Astrocyte of the cerebellum (primary cell): ENCODE measurements at regions not wholly inside any gene's neighbourhood (a gene's known extent, or its start where the extent isn't known, plus 50 kb on each side); places are given as distances from the start of the nearest gene placed in this dataset.

Experiments used
- DNase-seq: peaks from one replicate; pipeline ENCODE4 v3.0.0-alpha.2; 2011; ENCODE audit warnings: low read depth
- H3K4me3 ChIP-seq: 2 replicates; pipeline ENCODE4 v1.5.1; 2011; ENCODE audit warnings: mild to moderate bottlenecking, low read depth, low read length, moderate library complexity
- in situ Hi-C: cut with HindIII; loops from 2 replicates; pipeline ENCODE4 v1.10.0; 2017; ENCODE audit warnings: low sequenced_read_pairs
- TF ChIP-seq, protein P1 (sequence below): IDR thresholded peaks from 2 replicates; pipeline ENCODE4 v1.5.1; 2012; ENCODE audit warnings: low read length, low read depth, moderate library complexity, mild to moderate bottlenecking; ENCODE audit errors: missing control alignments

DNA sequence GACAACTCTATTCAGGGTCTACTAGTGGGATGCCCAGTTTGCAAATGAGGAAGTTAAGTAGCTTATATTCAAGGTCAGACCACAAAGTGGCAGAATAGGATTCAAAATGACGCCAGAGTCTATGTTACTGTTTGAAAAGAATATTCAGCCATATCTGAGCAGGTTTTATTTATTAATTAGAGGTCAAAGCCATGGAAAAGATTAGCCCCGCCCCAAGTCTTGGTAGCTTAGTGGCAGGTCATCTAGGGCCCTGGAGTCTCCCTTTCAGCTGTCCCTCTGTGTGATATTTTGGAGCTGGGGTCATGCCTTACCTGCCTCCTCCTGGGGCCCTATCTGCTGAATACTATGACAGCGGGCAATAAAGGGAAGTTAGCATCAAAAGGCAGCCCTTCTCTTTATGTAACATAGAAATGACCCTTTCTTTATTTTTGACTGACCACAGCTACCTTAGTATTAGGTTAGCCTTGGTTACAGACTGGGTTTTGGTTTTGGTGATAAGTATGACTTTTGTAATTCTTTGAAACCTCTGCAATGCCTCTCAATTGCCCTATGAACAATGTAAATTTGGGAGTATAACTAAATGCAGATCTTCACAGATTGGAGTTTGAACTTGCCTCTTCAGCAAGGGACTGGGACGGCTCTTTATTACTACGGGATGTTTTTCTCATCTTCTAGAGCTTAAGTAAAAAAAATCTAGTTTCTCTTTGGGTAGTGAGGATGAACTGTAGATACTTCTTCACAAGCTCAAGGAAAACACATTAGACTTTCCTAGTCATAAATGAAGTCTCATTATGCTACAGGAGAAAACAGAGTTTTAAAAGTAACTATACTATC lies 153.0 kb upstream of the ITGA4 start:
- TF ChIP-seq, protein P1, sequence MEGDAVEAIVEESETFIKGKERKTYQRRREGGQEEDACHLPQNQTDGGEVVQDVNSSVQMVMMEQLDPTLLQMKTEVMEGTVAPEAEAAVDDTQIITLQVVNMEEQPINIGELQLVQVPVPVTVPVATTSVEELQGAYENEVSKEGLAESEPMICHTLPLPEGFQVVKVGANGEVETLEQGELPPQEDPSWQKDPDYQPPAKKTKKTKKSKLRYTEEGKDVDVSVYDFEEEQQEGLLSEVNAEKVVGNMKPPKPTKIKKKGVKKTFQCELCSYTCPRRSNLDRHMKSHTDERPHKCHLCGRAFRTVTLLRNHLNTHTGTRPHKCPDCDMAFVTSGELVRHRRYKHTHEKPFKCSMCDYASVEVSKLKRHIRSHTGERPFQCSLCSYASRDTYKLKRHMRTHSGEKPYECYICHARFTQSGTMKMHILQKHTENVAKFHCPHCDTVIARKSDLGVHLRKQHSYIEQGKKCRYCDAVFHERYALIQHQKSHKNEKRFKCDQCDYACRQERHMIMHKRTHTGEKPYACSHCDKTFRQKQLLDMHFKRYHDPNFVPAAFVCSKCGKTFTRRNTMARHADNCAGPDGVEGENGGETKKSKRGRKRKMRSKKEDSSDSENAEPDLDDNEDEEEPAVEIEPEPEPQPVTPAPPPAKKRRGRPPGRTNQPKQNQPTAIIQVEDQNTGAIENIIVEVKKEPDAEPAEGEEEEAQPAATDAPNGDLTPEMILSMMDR, result no peak
- no peak for DNase-seq
- no peak overlapping the region for H3K4me3 ChIP-seq
- in situ Hi-C loops, result no loop called here

DNA sequence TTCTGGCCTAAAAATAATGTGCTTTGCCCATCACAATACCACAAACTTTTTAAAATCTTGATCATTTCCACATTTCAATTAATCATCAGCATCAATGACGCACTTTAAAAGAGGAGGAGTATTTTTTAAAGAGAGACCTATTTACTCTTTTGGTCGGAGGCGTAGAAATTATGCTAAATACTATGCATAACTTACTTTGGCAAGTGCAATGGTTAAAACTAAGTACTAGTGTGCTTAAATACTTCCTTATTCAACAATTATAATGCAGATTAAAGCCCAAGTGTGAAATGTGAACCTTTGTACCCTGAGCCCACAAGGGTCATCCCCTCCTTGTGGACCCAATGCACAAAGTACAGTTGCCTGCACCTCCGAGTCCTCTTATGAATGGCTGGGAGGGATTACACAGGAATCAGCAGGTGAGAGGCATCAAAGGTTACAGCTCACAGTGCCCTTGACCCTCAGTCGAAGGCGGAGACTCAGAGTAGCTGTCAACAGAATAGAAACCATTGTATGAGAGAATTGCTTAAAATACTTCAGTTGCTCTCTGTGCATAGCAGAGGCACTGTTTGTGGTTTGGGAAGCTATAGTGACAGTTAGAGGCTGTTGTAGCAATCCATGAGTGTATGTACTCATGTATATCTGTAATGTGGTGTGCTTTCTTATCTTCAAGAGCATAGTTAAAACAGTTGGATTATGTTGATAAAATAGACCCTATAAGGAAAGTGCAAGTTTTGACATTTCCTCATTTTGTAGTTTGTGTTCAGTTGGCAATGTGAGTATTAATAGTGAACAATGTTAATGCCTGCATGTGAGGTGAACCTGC lies 151.7 kb upstream of the ITGA4 start:
- DNase-seq, result no peak
- no peak overlapping the region for H3K4me3 ChIP-seq
- TF ChIP-seq, protein P1, result no peak
- in situ Hi-C loops, result no loop called here

- TF ChIP-seq, protein P1, result no peak
- no peak overlapping the region for H3K4me3 ChIP-seq
- DNase-seq, result no peak
- in situ Hi-C loops, result no loop called here
These were observed 150.4 kb upstream of the ITGA4 start for GRCh38 chr2:181306785-181307184.

- in situ Hi-C loops, result no loop called here
- TF ChIP-seq, protein P1, result no peak
- DNase-seq, result no peak
- no peak overlapping the region for H3K4me3 ChIP-seq
These were observed 149.8 kb upstream of the ITGA4 start for GRCh38 chr2:181307203-181307991.

GRCh38 chr2:181308766-181309515 lies 148.2 kb upstream of the ITGA4 start:
- H3K4me3 ChIP-seq, result no peak overlapping the region

More at GRCh38 chr2:181308766-181309515, 148.2 kb upstream of the ITGA4 start:
- TF ChIP-seq, protein P1, result no peak
- in situ Hi-C loops, result no loop called here
- no peak for DNase-seq
